HuH-7 (cell line): ENCODE measurements at regions not wholly inside any gene's neighbourhood (a gene's known extent, or its start where the extent isn't known, plus 50 kb on each side); places are given as distances from the start of the nearest gene placed in this dataset.

Experiments
- DNase-seq: peaks from one replicate; pipeline ENCODE4 v3.0.0; 2011; ENCODE audit warnings: low spot score

GRCh38 chr9:27888661-27889295, 315.5 kb upstream of the C9orf72 start:
- peak; percentile 9 for DNase-seq

GRCh38 chr9:27924502-27924901, 351.2 kb upstream of the C9orf72 start:
- DNase-seq: no peak

- no peak for DNase-seq
These were observed 352.5 kb upstream of the C9orf72 start for GRCh38 chr9:27925815-27926214.

DNA sequence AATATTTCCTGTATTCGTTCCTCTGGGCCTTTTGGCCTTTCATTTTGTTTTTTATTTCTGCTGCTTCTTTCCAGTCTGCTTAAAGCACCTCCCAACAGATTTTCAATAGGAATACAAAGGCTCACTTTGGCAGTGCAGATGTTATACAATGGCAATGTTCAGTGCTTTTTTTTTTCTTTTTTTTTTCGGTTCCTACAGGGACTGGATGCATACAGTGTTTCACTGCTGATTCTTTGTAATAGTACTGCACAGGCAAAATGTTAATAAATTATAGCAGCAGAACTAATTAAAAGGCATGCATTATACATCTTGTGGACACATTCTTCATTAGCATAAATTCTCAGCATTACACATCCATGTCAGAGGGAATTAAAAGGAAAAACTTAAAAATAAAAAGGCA, 356.6 kb upstream of the C9orf72 start:
- no peak for DNase-seq

- DNase-seq: no peak
These were observed 360.1 kb upstream of the C9orf72 start for GRCh38 chr9:27933210-27934025.

GRCh38 chr9:27934471-27934870, 361.2 kb upstream of the C9orf72 start:
- DNase-seq: no peak

GRCh38 chr9:27939186-27939585, 365.9 kb upstream of the C9orf72 start:
- no peak for DNase-seq

- DNase-seq: no peak
These were observed 367.3 kb upstream of the C9orf72 start for GRCh38 chr9:27940535-27940934.

DNA sequence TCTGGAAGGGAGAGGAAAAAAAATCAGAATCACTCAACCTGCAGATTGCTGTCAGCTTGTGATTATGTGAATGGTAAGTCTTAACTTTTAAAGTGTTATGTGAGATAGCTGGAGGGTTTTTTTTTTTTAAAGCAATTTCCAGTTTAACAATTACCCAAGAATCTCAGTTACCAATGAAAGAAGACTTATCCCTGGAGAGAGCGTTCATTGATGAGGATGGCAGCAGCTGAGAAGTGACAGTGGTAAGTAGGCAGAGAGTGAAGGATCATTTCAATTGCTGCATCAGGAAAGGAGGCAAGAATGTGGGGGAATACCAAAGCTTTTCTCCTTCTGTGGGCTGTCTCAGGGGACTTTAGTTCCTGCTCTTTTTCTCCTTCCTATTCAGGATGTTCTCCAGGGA, 370.2 kb upstream of the C9orf72 start:
- DNase-seq: no peak

- no peak for DNase-seq
These were observed 372.1 kb upstream of the C9orf72 start for GRCh38 chr9:27945386-27945785.

DNA sequence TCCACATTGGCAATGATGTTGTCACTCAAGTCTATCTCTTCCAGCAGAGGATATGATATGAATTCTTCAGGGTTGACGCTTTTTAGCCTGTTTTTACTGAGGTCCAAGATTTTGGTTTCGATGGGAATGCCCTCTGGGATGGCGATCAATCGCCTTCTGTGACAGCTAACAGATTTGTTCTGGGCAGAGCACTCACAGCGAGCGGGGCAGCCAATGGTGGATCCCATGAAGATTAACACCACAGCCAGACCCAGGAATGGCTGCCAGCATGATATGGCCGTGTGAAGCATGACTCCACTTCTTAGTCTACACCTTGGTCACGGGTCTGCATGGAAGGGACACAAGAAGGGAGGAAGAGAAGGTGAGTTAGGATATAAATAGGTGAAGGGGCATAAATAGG, 377.1 kb upstream of the C9orf72 start:
- DNase-seq: no peak

- DNase-seq: no peak
These were observed 381.6 kb upstream of the C9orf72 start for GRCh38 chr9:27954858-27955257.

DNA sequence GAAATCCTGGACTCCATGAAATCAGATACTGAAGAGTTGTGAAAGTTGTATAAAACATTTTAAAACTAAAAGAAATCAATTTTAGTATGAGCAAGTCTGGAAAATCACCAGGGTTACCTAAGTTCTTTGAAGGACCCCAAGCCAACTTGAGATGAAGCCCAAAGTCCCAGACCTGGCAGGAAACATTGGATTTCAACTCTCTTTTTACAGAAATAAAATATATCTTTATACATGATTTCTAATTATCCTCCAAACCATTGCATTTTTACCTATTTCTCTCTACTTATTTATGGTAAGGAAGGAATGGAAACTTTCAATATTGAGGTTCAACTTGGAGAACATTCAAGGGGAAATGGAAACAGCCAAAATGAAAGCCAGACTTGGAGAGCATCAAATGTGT, 390.6 kb upstream of the C9orf72 start:
- DNase-seq: no peak

DNA sequence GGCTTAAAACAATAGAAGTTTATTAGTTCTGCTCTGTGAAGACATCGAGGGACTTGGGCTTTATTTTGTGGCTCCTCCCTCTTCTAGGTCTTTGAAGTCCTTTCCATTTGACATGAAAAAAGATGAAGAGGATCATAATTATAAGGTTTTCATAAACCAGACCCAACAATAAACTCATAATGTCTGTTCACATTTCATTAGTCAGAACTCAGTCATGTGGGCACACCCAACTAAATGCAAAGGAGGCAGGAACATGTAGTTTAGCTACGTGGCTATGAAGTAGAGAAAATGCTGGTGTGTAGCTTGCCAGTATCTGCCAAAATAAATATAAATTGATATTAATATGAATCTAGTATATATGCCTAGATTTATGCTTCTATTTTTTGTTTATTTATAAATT, 393.9 kb upstream of the C9orf72 start:
- DNase-seq: no peak

- no peak for DNase-seq
These were observed 404.6 kb upstream of the C9orf72 start for GRCh38 chr9:27977931-27978330.

DNA sequence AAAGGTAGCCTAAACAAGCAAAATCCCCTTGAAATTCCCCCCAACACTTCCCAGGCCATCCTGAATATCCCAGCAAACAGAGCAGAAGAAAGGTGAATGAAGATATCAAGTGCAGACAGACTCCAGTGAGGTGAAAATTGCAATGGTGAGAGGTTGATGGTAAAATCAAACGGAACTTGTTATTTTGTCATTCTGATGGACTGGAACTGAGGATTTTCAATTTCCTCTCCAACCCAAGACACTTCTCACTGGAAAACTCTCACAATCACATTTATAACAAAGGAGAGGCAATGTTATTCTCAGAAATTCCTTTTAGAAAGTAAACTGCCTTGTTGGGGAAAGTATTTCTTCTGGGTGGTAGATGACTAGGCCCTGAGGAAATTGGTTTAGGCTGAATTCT, 412.4 kb upstream of the C9orf72 start:
- DNase-seq: no peak

DNA sequence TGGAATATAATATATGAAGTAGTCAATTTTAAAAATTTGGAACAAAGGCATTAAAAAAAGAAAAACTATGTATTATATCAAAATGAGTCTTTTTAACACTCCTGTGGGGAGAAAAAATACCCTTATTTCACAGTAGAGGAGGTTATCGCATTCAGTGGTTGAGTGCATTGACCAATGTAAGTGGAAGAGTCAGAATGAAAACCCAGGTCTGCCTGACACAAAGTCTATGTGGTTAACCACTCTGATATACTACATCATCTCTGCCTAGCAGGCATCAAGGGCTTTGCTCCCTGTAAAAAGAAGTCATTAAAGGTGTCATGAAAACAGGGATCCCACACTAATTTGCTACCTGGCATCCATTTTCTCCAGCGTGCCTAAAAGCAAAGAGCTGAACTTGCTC, 417.2 kb upstream of the C9orf72 start:
- DNase-seq: no peak

GRCh38 chr9:27991221-27991620, 417.9 kb upstream of the C9orf72 start:
- no peak for DNase-seq

DNA sequence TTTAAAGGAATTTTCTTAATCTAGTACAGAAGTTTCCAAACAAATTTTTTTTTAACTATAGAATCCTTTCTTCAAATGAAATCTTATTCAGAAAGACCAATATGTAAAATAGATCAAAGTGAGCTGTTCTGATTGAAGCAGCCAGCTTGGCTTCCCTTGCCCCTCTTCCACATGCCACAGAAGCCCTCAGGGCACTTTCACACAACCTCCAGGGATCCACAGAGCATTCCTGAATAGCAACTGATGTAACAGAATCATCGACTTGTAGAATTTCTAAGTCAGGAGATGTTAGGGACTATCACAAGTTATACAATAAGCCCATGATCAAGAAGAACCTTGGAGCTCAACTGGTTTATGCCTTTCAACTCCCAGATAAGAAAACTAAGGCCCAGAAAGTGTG, 427.8 kb upstream of the C9orf72 start:
- DNase-seq: no peak

DNA sequence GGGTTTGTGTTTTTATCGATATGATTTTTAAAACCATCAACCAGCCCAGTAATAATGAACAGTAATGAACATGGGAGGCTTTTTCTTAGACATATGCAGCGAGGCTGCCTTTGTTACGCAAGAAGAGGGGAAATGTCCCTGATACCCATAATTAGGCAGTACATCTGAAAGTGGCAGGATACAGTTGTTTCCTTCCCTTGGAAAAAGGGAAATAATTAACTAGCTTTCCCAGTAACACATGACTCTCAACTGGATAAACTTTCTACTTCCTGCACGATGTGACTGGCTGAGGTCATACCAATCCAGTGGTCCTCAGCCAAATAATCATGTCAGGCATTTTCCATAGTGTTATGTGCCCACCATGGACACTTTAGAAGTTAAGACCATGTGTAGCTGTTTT, 431.6 kb upstream of the C9orf72 start:
- no peak for DNase-seq

- DNase-seq: no peak
These were observed 432.5 kb upstream of the C9orf72 start for GRCh38 chr9:28005779-28006178.

DNA sequence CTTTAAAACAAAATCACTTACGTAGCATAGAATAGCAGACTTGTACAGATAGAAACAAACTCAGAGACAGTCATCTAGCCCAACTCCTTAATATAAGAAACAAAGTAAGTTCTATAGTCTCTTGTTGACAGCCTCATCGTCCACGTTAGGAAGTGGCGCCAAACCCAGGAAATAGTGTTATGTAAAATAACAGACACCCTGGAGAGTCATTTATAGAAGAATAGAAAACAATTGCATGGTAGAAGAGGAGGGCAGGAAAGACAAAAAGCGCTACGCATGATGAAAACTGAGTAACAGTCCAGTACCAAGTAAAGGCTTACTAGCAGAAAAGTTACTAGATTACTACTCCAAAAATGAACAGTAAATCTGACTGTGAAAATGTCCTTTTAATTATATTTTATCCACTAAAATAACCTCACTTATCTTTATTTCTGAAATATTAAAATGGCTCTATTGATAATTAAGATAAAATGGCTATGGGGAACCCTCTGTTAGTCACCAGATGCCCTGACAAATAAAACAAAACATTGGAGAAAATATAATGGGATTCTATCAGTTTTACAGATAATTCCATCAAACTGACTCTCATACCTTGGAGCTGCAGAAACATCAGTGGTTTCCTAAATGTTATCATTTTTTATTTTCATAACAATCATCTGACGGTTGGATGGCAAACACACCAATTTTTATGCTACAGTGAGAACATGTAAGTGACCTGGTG, 434.0 kb upstream of the C9orf72 start:
- no peak for DNase-seq

- no peak for DNase-seq
These were observed 440.9 kb upstream of the C9orf72 start for GRCh38 chr9:28014212-28014611.
